Panc1 (cell line): ENCODE measurements at regions not wholly inside any gene's neighbourhood (a gene's known extent, or its start where the extent isn't known, plus 50 kb on each side); places are given as distances from the start of the nearest gene placed in this dataset.

Source experiments
- CTCF ChIP-seq: fragments of 450-650 bp; IDR thresholded peaks from 2 replicates; pipeline ENCODE4 v1.5.1; 2017; ENCODE audit warnings: mild to moderate bottlenecking
- POLR2AphosphoS5 ChIP-seq: IDR thresholded peaks from 2 replicates; pipeline ENCODE4 v1.6.1; 2012; ENCODE audit warnings: mild to moderate bottlenecking, low read depth, low read length, moderate library complexity
- REST ChIP-seq, 2 experiments: IDR thresholded peaks; 2 replicates each; pipeline ENCODE4 v1.6.1; 2011 to 2012; ENCODE audit warnings: low read depth in 2 of 2, control low read depth in 1 of 2, low read length in 1 of 2, mild to moderate bottlenecking in 1 of 2, moderate library complexity in 1 of 2; ENCODE audit not compliant: insufficient read depth in 1 of 2

GRCh38 chr17:33697557-33697956 is 404.5 kb upstream of the ASIC2 start:
- TF ChIP-seq CTCF (no peak), POLR2AphosphoS5 (no peak), REST (IDR thresholded peaks at IDR 0.05; ENCODE audit: insufficient read depth in 1 of 2, low read depth in 2 of 2, low read length in 1 of 2) (no peak)
